ENCODE measurements at regions not wholly inside any gene's neighbourhood (a gene's known extent, or its start where the extent isn't known, plus 50 kb on each side); places are given as distances from the start of the nearest gene placed in this dataset.

GRCh38 chr4:111274486-111274885 lies 651.6 kb upstream of the PITX2 start:
- TF ChIP-seq CTCF (IDR thresholded peaks at IDR 0.05; ENCODE audit: low read depth, low read length, missing input control) (no peak), SP1 (IDR thresholded peaks at IDR 0.05) (no peak), REST (IDR thresholded peaks at IDR 0.05) (no peak), FOXA1 (IDR thresholded peaks at IDR 0.05) (no peak), RXRA (IDR thresholded peaks at IDR 0.05) (no peak), MAX (IDR thresholded peaks at IDR 0.05) (no peak), EGR1 (IDR thresholded peaks at IDR 0.05; ENCODE audit: low read depth in 2 of 2) (no peak), RAD21 (IDR thresholded peaks at IDR 0.05) (no peak), ZBTB33 (IDR thresholded peaks at IDR 0.05) (no peak)

All from liver (tissue), 3 donors.